Activated CD8-positive, alpha-beta memory T cell treated with anti-CD3 and anti-CD28 coated beads, Interleukin-2, amount 10 ng/mL, durations not matched to agents 7 days and 5 days (primary cell): ENCODE measurements at regions not wholly inside any gene's neighbourhood (a gene's known extent, or its start where the extent isn't known, plus 50 kb on each side); places are given as distances from the start of the nearest gene placed in this dataset.

Experiments
- ATAC-seq: fragments of 150-1000 bp; cut with Tn5 transposase; one replicate; pipeline ENCODE4 v1.10.0; 2021; ENCODE audit warnings: moderate library complexity
- CTCF ChIA-PET: fragments of 350-600 bp; sonication (Branson Sonifier 250); formaldehyde crosslinking; loops from one replicate; lab custom pipeline; 2021; ENCODE audit warnings: antibody characterized with exemption; lab: Charles Lee
- DNase-seq: peaks from one replicate; pipeline ENCODE4 v3.0.0-alpha.2; 2020
- H3K27ac Mint-ChIP-seq: one replicate; pipeline ENCODE4 v1.8.0; 2021; ENCODE audit warnings: mild to moderate bottlenecking, mixed read lengths
- H3K27me3 Mint-ChIP-seq: one replicate; pipeline ENCODE4 v1.8.0; 2021; ENCODE audit warnings: mixed read lengths
- H3K36me3 Mint-ChIP-seq: one replicate; pipeline ENCODE4 v1.8.0; 2021; ENCODE audit warnings: mild to moderate bottlenecking, mixed read lengths
- H3K4me1 Mint-ChIP-seq: one replicate; pipeline ENCODE4 v1.8.0; 2021; ENCODE audit warnings: mixed read lengths
- H3K4me3 Mint-ChIP-seq: one replicate; pipeline ENCODE4 v1.8.0; 2021; ENCODE audit warnings: mild to moderate bottlenecking, moderate library complexity, mixed read lengths
- H3K9me3 Mint-ChIP-seq: one replicate; pipeline ENCODE4 v1.8.0; 2022; ENCODE audit warnings: low read depth, mixed read lengths

DNA sequence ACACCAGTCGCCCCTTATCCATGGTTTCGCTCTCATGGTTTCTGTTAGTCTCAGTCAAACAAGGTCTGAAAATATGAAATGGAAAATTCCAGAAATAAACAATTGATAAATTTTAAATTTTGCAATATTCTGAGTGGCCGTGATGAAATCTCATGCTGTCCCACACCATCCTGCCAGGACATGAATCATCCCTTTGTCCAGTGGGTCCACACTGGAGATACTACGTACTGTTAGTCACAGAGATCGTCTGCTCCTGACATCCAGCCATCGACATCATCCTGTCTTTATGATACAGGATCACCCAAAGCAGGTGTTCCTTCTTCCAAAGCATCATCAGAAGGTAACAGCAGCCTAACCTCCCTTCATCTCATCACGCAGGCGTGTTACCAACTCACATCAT is 76.5 kb upstream of the MSX1 start:
- Mint-ChIP-seq H3K4me1 (peaks cover 8% of the 10 kb centered on the region), H3K9me3 (peaks cover 5% of the 10 kb centered on the region), H3K27me3 (no peaks in the 10 kb centered on the region), H3K27ac (no peak overlapping the region), H3K36me3 (peaks cover 1% of the 10 kb centered on the region), H3K4me3 (no peak overlapping the region)
- ATAC-seq = no peak
- CTCF ChIA-PET = no interaction called here
- no peak for DNase-seq

DNA sequence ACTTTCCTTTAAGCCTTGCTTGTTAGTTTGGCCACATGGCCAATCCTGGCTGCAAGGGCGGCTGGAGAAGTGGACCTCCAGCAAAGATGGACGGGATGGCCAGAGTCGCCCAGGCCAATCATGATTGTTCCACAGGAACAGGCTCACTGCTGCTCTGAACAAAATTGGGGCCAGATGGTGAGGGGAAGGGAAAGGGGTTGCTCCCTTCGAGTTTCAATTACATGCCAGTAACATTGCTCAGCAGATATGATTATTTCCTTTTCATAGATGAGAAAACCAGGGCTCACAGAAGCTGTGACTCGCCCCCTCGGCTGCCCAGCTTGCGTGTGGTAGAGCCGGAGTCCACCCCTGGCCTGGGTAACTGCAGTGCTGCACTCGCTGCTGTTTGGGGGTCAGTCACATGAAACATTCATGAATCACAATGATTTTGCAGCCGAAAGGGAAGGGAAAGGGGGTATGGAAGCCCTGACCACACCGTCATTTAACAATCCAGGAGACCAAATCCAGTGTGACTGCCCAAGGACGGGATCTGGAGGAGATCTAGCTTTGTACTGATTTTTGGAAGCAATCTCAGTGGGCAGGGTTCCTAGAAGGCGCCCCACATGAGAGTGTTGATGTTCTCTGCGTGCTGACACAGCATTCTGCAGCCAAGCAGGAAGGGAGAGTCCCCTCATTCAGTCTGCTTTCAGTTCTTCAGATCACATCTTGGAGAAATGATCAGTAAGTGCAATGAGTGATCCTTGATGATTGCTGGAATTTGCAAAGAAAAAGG is 77.3 kb upstream of the MSX1 start:
- no peak for ATAC-seq
- CTCF ChIA-PET = no interaction called here
- Mint-ChIP-seq H3K4me1 (peaks cover 3% of the 10 kb centered on the region), H3K4me3 (no peak overlapping the region), H3K36me3 (no peaks in the 10 kb centered on the region), H3K27ac (no peak overlapping the region), H3K9me3 (no peaks in the 10 kb centered on the region), H3K27me3 (no peaks in the 10 kb centered on the region)
- no peak for DNase-seq

GRCh38 chr4:4780729-4781244 is 78.7 kb upstream of the MSX1 start:
- CTCF ChIA-PET = no interaction called here
- no peak for ATAC-seq
- peaks cover 3% of the 10 kb centered on the region for H3K4me1 Mint-ChIP-seq
- H3K4me3 Mint-ChIP-seq = no peak overlapping the region
- no peak for DNase-seq
- H3K27ac Mint-ChIP-seq = no peak overlapping the region
- no peaks in the 10 kb centered on the region for H3K27me3 Mint-ChIP-seq
- H3K36me3 Mint-ChIP-seq = no peaks in the 10 kb centered on the region
- no peaks in the 10 kb centered on the region for H3K9me3 Mint-ChIP-seq

- Mint-ChIP-seq H3K4me3 (no peak overlapping the region), H3K9me3 (no peaks in the 10 kb centered on the region), H3K27me3 (no peaks in the 10 kb centered on the region), H3K27ac (no peak overlapping the region), H3K36me3 (no peaks in the 10 kb centered on the region), H3K4me1 (peaks cover 9% of the 10 kb centered on the region)
- CTCF ChIA-PET = no interaction called here
- no peak for ATAC-seq
- DNase-seq = no peak
Measured at GRCh38 chr4:4779486-4779885, 80.0 kb upstream of the MSX1 start.

DNA sequence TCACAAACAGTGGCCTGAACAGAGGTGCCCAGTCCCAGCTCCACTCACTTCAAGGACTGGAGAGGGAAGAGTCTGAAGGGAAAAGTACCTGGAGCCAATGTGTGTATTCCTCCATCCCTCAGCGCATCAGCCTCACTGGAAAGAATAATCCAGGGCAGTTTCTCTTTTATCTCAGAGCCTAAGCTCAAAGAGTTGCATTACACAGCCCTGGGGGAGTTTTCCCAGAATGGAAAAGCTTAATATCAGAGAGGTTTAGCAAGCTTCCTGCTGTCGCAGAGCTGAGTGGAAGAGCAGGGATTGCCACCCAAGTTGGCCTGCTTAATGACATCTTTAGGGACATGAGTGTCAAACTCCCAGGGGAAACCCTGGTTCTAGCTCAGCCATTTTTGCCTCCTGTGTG is 80.4 kb upstream of the MSX1 start:
- no peaks in the 10 kb centered on the region for H3K9me3 Mint-ChIP-seq
- CTCF ChIA-PET = no interaction called here
- H3K36me3 Mint-ChIP-seq = no peaks in the 10 kb centered on the region
- no peak for ATAC-seq
- no peaks in the 10 kb centered on the region for H3K27me3 Mint-ChIP-seq
- H3K4me3 Mint-ChIP-seq = no peak overlapping the region
- DNase-seq = no peak
- peaks cover 9% of the 10 kb centered on the region for H3K4me1 Mint-ChIP-seq
- H3K27ac Mint-ChIP-seq = no peak overlapping the region

DNA sequence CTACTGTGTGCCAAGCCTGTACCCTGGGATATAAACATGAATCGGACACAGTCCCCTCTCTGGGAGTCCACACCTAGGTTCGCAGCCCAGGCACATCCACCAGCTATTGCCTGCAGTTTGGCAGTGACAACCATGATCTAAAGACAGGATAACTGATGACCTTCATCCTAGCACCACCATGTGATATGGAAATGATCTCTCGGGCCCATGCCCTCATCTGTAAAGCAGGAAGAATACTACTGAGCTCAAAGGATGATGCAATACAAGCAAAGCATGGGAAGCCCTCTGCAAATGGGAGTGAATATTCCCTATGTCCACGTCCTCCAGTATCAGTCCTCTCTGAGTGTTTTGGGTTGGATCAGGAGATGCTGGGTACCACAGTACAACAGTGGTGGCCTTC is 80.9 kb upstream of the MSX1 start:
- H3K4me3 Mint-ChIP-seq = no peak overlapping the region
- H3K36me3 Mint-ChIP-seq = no peaks in the 10 kb centered on the region
- no peak overlapping the region for H3K27ac Mint-ChIP-seq
- no peaks in the 10 kb centered on the region for H3K9me3 Mint-ChIP-seq
- ATAC-seq (no peak), DNase-seq (no peak)
- peaks cover 9% of the 10 kb centered on the region for H3K4me1 Mint-ChIP-seq
- H3K27me3 Mint-ChIP-seq = no peaks in the 10 kb centered on the region
- CTCF ChIA-PET = no interaction called here

- no peak overlapping the region for H3K27ac Mint-ChIP-seq
- CTCF ChIA-PET = no interaction called here
- H3K36me3 Mint-ChIP-seq = no peaks in the 10 kb centered on the region
- no peak overlapping the region for H3K4me3 Mint-ChIP-seq
- H3K27me3 Mint-ChIP-seq = no peaks in the 10 kb centered on the region
- DNase-seq (no peak), ATAC-seq (no peak)
- peaks cover 9% of the 10 kb centered on the region for H3K4me1 Mint-ChIP-seq
- peaks cover 2% of the 10 kb centered on the region for H3K9me3 Mint-ChIP-seq
Measured at GRCh38 chr4:4776934-4777333, 82.5 kb upstream of the MSX1 start.

DNA sequence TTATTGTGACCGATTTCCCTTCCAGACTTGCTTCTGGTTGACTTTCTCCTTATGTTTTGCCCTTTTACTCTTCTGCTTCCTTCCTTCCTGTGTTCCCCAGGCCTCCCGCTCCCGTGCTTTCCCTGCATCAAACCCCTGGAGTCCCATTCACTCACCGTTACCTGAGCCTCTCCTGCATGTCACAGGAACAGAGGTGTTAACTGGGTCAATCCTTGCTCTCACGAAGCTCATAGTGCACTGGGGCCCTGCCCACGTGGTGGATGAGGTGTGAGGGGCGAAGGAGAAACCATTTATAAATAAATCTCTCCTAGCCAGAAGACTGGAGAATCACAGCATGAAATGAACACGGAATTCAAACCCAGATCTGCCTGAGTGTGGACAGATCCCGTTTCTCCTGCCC is 83.1 kb upstream of the MSX1 start:
- Mint-ChIP-seq H3K9me3 (peaks cover 2% of the 10 kb centered on the region), H3K4me1 (peaks cover 9% of the 10 kb centered on the region), H3K27ac (no peak overlapping the region), H3K36me3 (no peaks in the 10 kb centered on the region), H3K4me3 (no peak overlapping the region), H3K27me3 (no peaks in the 10 kb centered on the region)
- CTCF ChIA-PET = no interaction called here
- no peak for ATAC-seq
- no peak for DNase-seq

DNA sequence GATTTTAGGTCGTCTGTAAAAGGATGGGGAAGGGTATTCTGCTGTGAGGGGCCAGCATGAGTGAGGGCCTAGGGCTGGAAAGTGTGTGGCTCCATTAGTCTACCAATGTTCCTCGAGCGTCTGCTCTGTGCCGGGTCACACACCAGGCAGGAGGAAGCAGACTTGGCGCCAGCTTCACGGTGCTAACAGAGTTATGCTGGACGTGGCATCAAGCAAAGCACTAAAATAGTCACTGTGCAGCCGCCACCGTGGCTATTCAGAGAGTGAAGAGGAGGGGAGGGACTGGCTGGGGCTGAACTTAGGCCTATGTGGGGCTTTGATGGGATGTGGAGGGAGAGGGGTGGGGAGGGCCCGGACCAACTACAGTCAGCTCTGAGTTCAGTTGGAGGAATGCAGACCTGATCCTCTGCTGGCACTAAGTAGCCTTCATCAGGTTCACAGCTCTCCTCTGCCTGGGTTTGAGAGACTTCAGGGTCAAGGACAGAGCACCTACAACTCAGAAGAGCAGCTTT is 83.9 kb upstream of the MSX1 start:
- Mint-ChIP-seq H3K36me3 (no peaks in the 10 kb centered on the region), H3K27ac (no peak overlapping the region), H3K4me3 (no peak overlapping the region), H3K27me3 (no peaks in the 10 kb centered on the region), H3K9me3 (peaks cover 2% of the 10 kb centered on the region), H3K4me1 (peaks cover 9% of the 10 kb centered on the region)
- CTCF ChIA-PET = no interaction called here
- DNase-seq = no peak
- no peak for ATAC-seq

DNA sequence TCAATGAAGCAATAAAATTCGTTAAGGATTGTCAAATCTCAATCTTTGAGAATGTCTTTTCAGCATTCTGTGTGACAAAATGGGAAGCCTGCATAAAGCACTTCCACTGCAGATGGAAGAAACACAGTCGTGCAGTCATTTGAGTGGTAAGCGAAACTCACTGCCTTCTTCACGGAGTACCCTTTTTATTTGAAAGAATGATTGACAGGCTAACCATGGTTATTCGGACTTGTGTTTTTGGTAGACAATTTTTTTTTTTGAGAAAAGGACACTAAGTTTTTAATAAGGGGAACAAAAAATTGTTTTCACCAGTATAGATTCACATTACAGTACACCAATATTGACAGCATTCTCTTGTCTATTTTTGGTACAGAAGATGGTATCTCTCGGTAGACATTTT is 86.9 kb upstream of the MSX1 start:
- H3K27ac Mint-ChIP-seq = no peak overlapping the region
- DNase-seq (no peak), ATAC-seq (no peak)
- no peak overlapping the region for H3K4me3 Mint-ChIP-seq
- H3K4me1 Mint-ChIP-seq = peaks cover 7% of the 10 kb centered on the region
- no peaks in the 10 kb centered on the region for H3K36me3 Mint-ChIP-seq
- CTCF ChIA-PET = no interaction called here
- no peaks in the 10 kb centered on the region for H3K27me3 Mint-ChIP-seq
- H3K9me3 Mint-ChIP-seq = peaks cover 2% of the 10 kb centered on the region

- Mint-ChIP-seq H3K27me3 (no peaks in the 10 kb centered on the region), H3K36me3 (peaks cover 3% of the 10 kb centered on the region), H3K9me3 (peaks cover 2% of the 10 kb centered on the region), H3K4me1 (peaks cover 7% of the 10 kb centered on the region), H3K4me3 (no peak overlapping the region), H3K27ac (no peak overlapping the region)
- CTCF ChIA-PET = no interaction called here
- DNase-seq = no peak
- ATAC-seq = no peak
Measured at GRCh38 chr4:4771160-4771559, 88.3 kb upstream of the MSX1 start.

DNA sequence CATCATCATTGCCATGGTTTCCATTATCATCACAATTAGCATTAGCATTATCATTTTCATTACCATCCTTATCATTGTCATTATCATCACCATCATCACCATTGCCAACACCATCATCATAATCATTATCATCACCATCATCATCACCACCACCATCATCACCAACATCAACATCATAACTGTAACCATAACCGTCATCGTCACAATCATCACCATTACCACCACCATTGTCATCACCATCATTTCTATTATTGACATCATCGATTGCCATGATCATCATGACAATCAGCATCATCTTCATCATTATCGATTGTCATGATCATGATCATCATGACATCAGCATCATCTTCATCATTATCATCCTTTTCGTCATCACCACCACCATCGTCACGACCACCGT is 88.9 kb upstream of the MSX1 start:
- H3K9me3 Mint-ChIP-seq = peaks cover 2% of the 10 kb centered on the region
- DNase-seq (no peak), ATAC-seq (no peak)
- peaks cover 7% of the 10 kb centered on the region for H3K4me1 Mint-ChIP-seq
- CTCF ChIA-PET = interaction anchor here (1.0 kb wide), 1 partner anchor 12 kb away, joined by 3 read pairs; no protein-coding TSS in a partner anchor
- no peak overlapping the region for H3K27ac Mint-ChIP-seq
- no peak overlapping the region for H3K4me3 Mint-ChIP-seq
- peaks cover 3% of the 10 kb centered on the region for H3K36me3 Mint-ChIP-seq
- no peaks in the 10 kb centered on the region for H3K27me3 Mint-ChIP-seq

DNA sequence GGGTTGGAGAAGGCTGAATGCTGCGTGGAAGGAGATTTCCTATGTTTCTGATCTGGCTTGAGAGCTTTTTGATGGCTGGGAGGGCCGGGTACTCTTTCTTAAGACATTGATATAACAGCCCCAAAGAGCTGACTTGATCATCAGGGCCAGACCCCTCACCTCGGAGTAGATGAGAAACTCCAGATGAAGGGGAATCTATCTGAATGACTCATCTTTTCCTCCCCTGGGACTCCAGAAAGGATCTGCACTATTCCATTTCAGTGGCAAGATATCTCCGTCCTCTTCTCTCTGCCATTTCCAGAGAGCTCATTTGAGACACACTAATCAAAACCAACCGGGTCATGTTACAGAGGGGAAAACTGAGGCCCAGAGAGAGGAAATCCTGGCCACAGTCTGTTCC is 92.9 kb upstream of the MSX1 start:
- DNase-seq (no peak), ATAC-seq (no peak)
- H3K36me3 Mint-ChIP-seq = peaks cover 6% of the 10 kb centered on the region
- H3K4me3 Mint-ChIP-seq = no peak overlapping the region
- CTCF ChIA-PET = no interaction called here
- H3K27me3 Mint-ChIP-seq = peaks cover 6% of the 10 kb centered on the region
- H3K27ac Mint-ChIP-seq = no peak overlapping the region
- no peaks in the 10 kb centered on the region for H3K9me3 Mint-ChIP-seq
- H3K4me1 Mint-ChIP-seq = peaks cover 24% of the 10 kb centered on the region

DNA sequence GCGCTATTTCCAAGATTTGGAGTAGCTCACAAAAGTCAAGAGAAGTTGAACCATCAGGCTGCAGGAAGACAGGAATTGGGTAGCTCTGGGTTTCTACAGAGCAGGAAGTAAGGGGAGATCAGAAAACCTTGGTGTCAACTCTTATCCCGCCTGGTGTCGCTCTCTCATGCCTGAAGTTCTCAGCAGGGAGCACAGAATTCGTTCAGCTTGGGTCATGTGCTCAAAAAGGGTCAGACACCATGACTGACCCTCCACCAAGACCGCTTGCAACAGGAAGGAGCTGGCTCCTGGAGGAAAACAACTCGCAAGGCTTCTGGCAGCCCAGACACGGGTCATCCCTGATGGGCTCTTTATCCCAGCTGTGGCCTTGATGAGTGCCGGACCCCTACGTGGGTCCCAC is 93.7 kb upstream of the MSX1 start:
- Mint-ChIP-seq H3K4me3 (no peak overlapping the region), H3K4me1 (peaks cover 24% of the 10 kb centered on the region), H3K27me3 (peaks cover 6% of the 10 kb centered on the region), H3K9me3 (no peaks in the 10 kb centered on the region), H3K36me3 (peaks cover 6% of the 10 kb centered on the region), H3K27ac (no peak overlapping the region)
- no peak for ATAC-seq
- DNase-seq = no peak
- CTCF ChIA-PET = no interaction called here
